RKO (cell line): ENCODE measurements at regions not wholly inside any gene's neighbourhood (a gene's known extent, or its start where the extent isn't known, plus 50 kb on each side); places are given as distances from the start of the nearest gene placed in this dataset.
"Not testable (repeated sequence)": the region's sequence is repeated elsewhere in the genome, so short reads cannot be mapped to it uniquely, and the experiment has no call there.

Source experiments
- DNase-seq: peaks from one replicate; pipeline ENCODE4 v3.0.0-alpha.2; 2016; ENCODE audit warnings: low spot score

- no peak for DNase-seq
These were observed 162.9 kb upstream of the RORB start for GRCh38 chr9:74334271-74334670.

- no peak for DNase-seq
These were observed 161.0 kb upstream of the RORB start for GRCh38 chr9:74336161-74336560.

GRCh38 chr9:74348777-74349176 is 148.4 kb upstream of the RORB start:
- no peak for DNase-seq

GRCh38 chr9:74355107-74355506 is 142.0 kb upstream of the RORB start:
- DNase-seq, result no peak

GRCh38 chr9:74357577-74357976 is 139.6 kb upstream of the RORB start:
- DNase-seq, result no peak

- DNase-seq, result no peak
These were observed 138.2 kb upstream of the RORB start for GRCh38 chr9:74358959-74359358.

GRCh38 chr9:74361508-74361907 is 135.6 kb upstream of the RORB start:
- DNase-seq, result no peak

- no peak for DNase-seq
These were observed 134.7 kb upstream of the RORB start for GRCh38 chr9:74362423-74362822.

- DNase-seq, result no peak
These were observed 131.0 kb upstream of the RORB start for GRCh38 chr9:74366111-74366510.

GRCh38 chr9:74369844-74370243 is 127.3 kb upstream of the RORB start:
- no peak for DNase-seq

GRCh38 chr9:74373348-74373747 is 123.8 kb upstream of the RORB start:
- no peak for DNase-seq

GRCh38 chr9:74379718-74380117 is 117.4 kb upstream of the RORB start:
- DNase-seq, result peak; percentile 45

GRCh38 chr9:74391816-74392215 is 105.3 kb upstream of the RORB start:
- DNase-seq, result no peak

- DNase-seq, result no peak
These were observed 93.6 kb upstream of the RORB start for GRCh38 chr9:74403581-74403980.

- no peak for DNase-seq
These were observed 92.5 kb upstream of the RORB start for GRCh38 chr9:74404620-74405019.

GRCh38 chr9:74407166-74407565 is 90.0 kb upstream of the RORB start:
- DNase-seq, result no peak

- no peak for DNase-seq
These were observed 84.7 kb upstream of the RORB start for GRCh38 chr9:74412236-74412979.

- DNase-seq, result no peak
These were observed 83.3 kb upstream of the RORB start for GRCh38 chr9:74413876-74414275.

- DNase-seq, result no peak
These were observed 82.8 kb upstream of the RORB start for GRCh38 chr9:74414325-74414724.

- no peak for DNase-seq
These were observed 81.1 kb upstream of the RORB start for GRCh38 chr9:74415995-74416394.

GRCh38 chr9:74424488-74424887 is 72.6 kb upstream of the RORB start:
- DNase-seq, result not testable (repeated sequence)

GRCh38 chr9:74431467-74431866 is 65.7 kb upstream of the RORB start:
- peak; percentile 8 for DNase-seq

GRCh38 chr9:74443036-74443750 is 53.9 kb upstream of the RORB start:
- peak; percentile 78 for DNase-seq

GRCh38 chr9:74444369-74444768 is 52.8 kb upstream of the RORB start:
- DNase-seq, result no peak
